Right ventricle myocardium superior (tissue), 1 donor: ENCODE measurements at regions not wholly inside any gene's neighbourhood (a gene's known extent, or its start where the extent isn't known, plus 50 kb on each side); places are given as distances from the start of the nearest gene placed in this dataset.

Experiments used
- ATAC-seq: fragments of 200-7000 bp; cut with Tn5 transposase; one replicate; pipeline ENCODE4 v1.9.1; 2020; ENCODE audit warnings: mild to moderate bottlenecking; ENCODE audit not compliant: poor library complexity
- DNase-seq: peaks from one replicate; pipeline ENCODE4 v3.0.0-alpha.2; 2020
- intact Hi-C: fragments of 100-400 bp; cut with DNase I; formaldehyde crosslinking; loops from one replicate; pipeline ENCODE4 v1.11.2; 2022
- donor health status: DM: no; HTN: yes; CAD: no; lungs with severe emphysema.

- intact Hi-C loops = no loop called here
- no peak for ATAC-seq
Measured at GRCh38 chr7:20929199-20929598, 142.5 kb upstream of the SP8 start.

GRCh38 chr7:20931739-20932138 lies 145.1 kb upstream of the SP8 start:
- ATAC-seq (no peak), DNase-seq (no peak)
- intact Hi-C loops = no loop called here

More at GRCh38 chr7:20929199-20929598, 142.5 kb upstream of the SP8 start:
- DNase-seq = no peak

GRCh38 chr7:20932785-20933527 lies 146.3 kb upstream of the SP8 start:
- no peak for DNase-seq
- ATAC-seq = no peak
- intact Hi-C loops = no loop called here

- ATAC-seq = no peak
Measured at GRCh38 chr7:20945451-20945850, 158.8 kb upstream of the SP8 start.

GRCh38 chr7:20952916-20953315 lies 166.2 kb upstream of the SP8 start:
- ATAC-seq (no peak), DNase-seq (no peak)
- intact Hi-C loops = no loop called here

More at GRCh38 chr7:20945451-20945850, 158.8 kb upstream of the SP8 start:
- intact Hi-C loops = no loop called here
- DNase-seq = no peak

- no peak for DNase-seq
- no peak for ATAC-seq
Measured at GRCh38 chr7:20954711-20955619, 168.3 kb upstream of the SP8 start.

GRCh38 chr7:20958572-20958971 lies 171.9 kb upstream of the SP8 start:
- ATAC-seq = no peak
- intact Hi-C loops = no loop called here
- DNase-seq = no peak

More at GRCh38 chr7:20954711-20955619, 168.3 kb upstream of the SP8 start:
- intact Hi-C loops = no loop called here

GRCh38 chr7:20959281-20959680 lies 172.6 kb upstream of the SP8 start:
- ATAC-seq (no peak), DNase-seq (no peak)
- intact Hi-C loops = no loop called here

GRCh38 chr7:20963556-20964280 lies 177.0 kb upstream of the SP8 start:
- no peak for DNase-seq
- intact Hi-C loops = no loop called here
- ATAC-seq = no peak

GRCh38 chr7:20964281-20964918 lies 177.7 kb upstream of the SP8 start:
- DNase-seq (no peak), ATAC-seq (no peak)
- intact Hi-C loops = no loop called here

GRCh38 chr7:20971219-20971618 lies 184.5 kb upstream of the SP8 start:
- ATAC-seq (no peak), DNase-seq (no peak)
- intact Hi-C loops = no loop called here

GRCh38 chr7:20980232-20980631 lies 193.5 kb upstream of the SP8 start:
- intact Hi-C loops = no loop called here
- no peak for ATAC-seq
- no peak for DNase-seq

- ATAC-seq = no peak
- no peak for DNase-seq
- intact Hi-C loops = no loop called here
Measured at GRCh38 chr7:20980668-20981264, 194.1 kb upstream of the SP8 start.

- DNase-seq = no peak
- intact Hi-C loops = no loop called here
- ATAC-seq = no peak
Measured at GRCh38 chr7:20988340-20988739, 201.7 kb upstream of the SP8 start.

- no peak for ATAC-seq
- intact Hi-C loops = no loop called here
- DNase-seq = no peak
Measured at GRCh38 chr7:20991544-20991943, 204.9 kb upstream of the SP8 start.

GRCh38 chr7:20993693-20994092 lies 207.0 kb upstream of the SP8 start:
- no peak for DNase-seq
- intact Hi-C loops = no loop called here
- ATAC-seq = no peak

GRCh38 chr7:20998309-20998708 lies 211.6 kb upstream of the SP8 start:
- intact Hi-C loops = no loop called here
- no peak for ATAC-seq
- no peak for DNase-seq

GRCh38 chr7:21011153-21011552 lies 224.5 kb upstream of the SP8 start:
- ATAC-seq (no peak), DNase-seq (no peak)
- intact Hi-C loops = no loop called here
